ENCODE measurements at regions not wholly inside any gene's neighbourhood (a gene's known extent, or its start where the extent isn't known, plus 50 kb on each side); places are given as distances from the start of the nearest gene placed in this dataset.

GRCh38 chr7:96638669-96639068 is 71.0 kb downstream of the SEM1 start:
- no peak for DNase-seq

GRCh38 chr7:96637522-96637921 is 72.1 kb downstream of the SEM1 start:
- no peak for DNase-seq

GRCh38 chr7:96636979-96637378 is 72.7 kb downstream of the SEM1 start:
- DNase-seq: no peak

GRCh38 chr7:96636342-96636860 is 73.2 kb downstream of the SEM1 start:
- no peak for DNase-seq

- DNase-seq: no peak
Observed at GRCh38 chr7:96629884-96630283, 79.8 kb downstream of the SEM1 start.

- DNase-seq: no peak
Observed at GRCh38 chr7:96624954-96625353, 84.7 kb downstream of the SEM1 start.

- DNase-seq: no peak
Observed at GRCh38 chr7:96621932-96622331, 87.7 kb downstream of the SEM1 start.

- no peak for DNase-seq
Observed at GRCh38 chr7:96614154-96614867, 95.3 kb downstream of the SEM1 start.

- DNase-seq: no peak
Observed at GRCh38 chr7:96612034-96612433, 97.6 kb downstream of the SEM1 start.

- DNase-seq: no peak
Observed at GRCh38 chr7:96605045-96605716, 104.5 kb downstream of the SEM1 start.

GRCh38 chr7:96599288-96599936 is 110.2 kb downstream of the SEM1 start:
- no peak for DNase-seq

GRCh38 chr7:96598421-96598820 is 111.2 kb downstream of the SEM1 start:
- DNase-seq: no peak

GRCh38 chr7:96596120-96596826 is 113.4 kb downstream of the SEM1 start:
- DNase-seq: peak; percentile 89

GRCh38 chr7:96591900-96592676 is 117.6 kb downstream of the SEM1 start:
- no peak for DNase-seq

GRCh38 chr7:96591159-96591899 is 118.3 kb downstream of the SEM1 start:
- no peak for DNase-seq

- DNase-seq: no peak
Observed at GRCh38 chr7:96589038-96589437, 120.6 kb downstream of the SEM1 start.

GRCh38 chr7:96579119-96579518 is 130.5 kb downstream of the SEM1 start:
- no peak for DNase-seq

- DNase-seq: no peak
Observed at GRCh38 chr7:96578606-96579005, 131.0 kb downstream of the SEM1 start.

- no peak for DNase-seq
Observed at GRCh38 chr7:96563409-96563808, 146.2 kb downstream of the SEM1 start.

- no peak for DNase-seq
Observed at GRCh38 chr7:96562966-96563365, 146.7 kb downstream of the SEM1 start.

GRCh38 chr7:96562458-96562857 is 147.2 kb downstream of the SEM1 start:
- DNase-seq: no peak

- DNase-seq: no peak
Observed at GRCh38 chr7:96561892-96562291, 147.8 kb downstream of the SEM1 start.
